ENCODE measurements at regions not wholly inside any gene's neighbourhood (a gene's known extent, or its start where the extent isn't known, plus 50 kb on each side); places are given as distances from the start of the nearest gene placed in this dataset.
"Not testable (repeated sequence)": the region's sequence is repeated elsewhere in the genome, so short reads cannot be mapped to it uniquely, and the experiment has no call there.

- not testable (repeated sequence) for DNase-seq (ENCODE audit: low spot score)
Measured at GRCh38 chr6:28623242-28623641, 97.6 kb downstream of the GPX5 start.

- DNase-seq (ENCODE audit: low spot score) = not testable (repeated sequence)
Measured at GRCh38 chr6:28626386-28626785, 100.7 kb downstream of the GPX5 start.

- DNase-seq (ENCODE audit: low spot score) = no peak
Measured at GRCh38 chr6:28632326-28632851, 106.7 kb downstream of the GPX5 start.

GRCh38 chr6:28633445-28634215, 107.9 kb downstream of the GPX5 start:
- DNase-seq (ENCODE audit: low spot score) = no peak

- DNase-seq (ENCODE audit: low spot score) = no peak
Measured at GRCh38 chr6:28634411-28634760, 108.7 kb downstream of the GPX5 start.

GRCh38 chr6:28634761-28635546, 109.3 kb downstream of the GPX5 start:
- no peak for DNase-seq (ENCODE audit: low spot score)

GRCh38 chr6:28635547-28636158, 110.0 kb downstream of the GPX5 start:
- DNase-seq (ENCODE audit: low spot score) = no peak

GRCh38 chr6:28638787-28639430, 113.2 kb downstream of the GPX5 start:
- DNase-seq (ENCODE audit: low spot score) = no peak

GRCh38 chr6:28639445-28640290, 114.0 kb downstream of the GPX5 start:
- DNase-seq (ENCODE audit: low spot score) = not testable (repeated sequence)

GRCh38 chr6:28643017-28643740, 117.5 kb downstream of the GPX5 start:
- DNase-seq (ENCODE audit: low spot score) = no peak

GRCh38 chr6:28646650-28647049, 121.0 kb downstream of the GPX5 start:
- no peak for DNase-seq (ENCODE audit: low spot score)

- DNase-seq (ENCODE audit: low spot score) = no peak
Measured at GRCh38 chr6:28648035-28648877, 122.6 kb downstream of the GPX5 start.

- DNase-seq (ENCODE audit: low spot score) = no peak
Measured at GRCh38 chr6:28648878-28649375, 123.2 kb downstream of the GPX5 start.

- DNase-seq (ENCODE audit: low spot score) = no peak
Measured at GRCh38 chr6:28651161-28651560, 125.5 kb downstream of the GPX5 start.

- no peak for DNase-seq (ENCODE audit: low spot score)
Measured at GRCh38 chr6:28653876-28654275, 128.2 kb downstream of the GPX5 start.

GRCh38 chr6:28655164-28655563, 129.5 kb downstream of the GPX5 start:
- no peak for DNase-seq (ENCODE audit: low spot score)

- no peak for DNase-seq (ENCODE audit: low spot score)
Measured at GRCh38 chr6:28656715-28657114, 131.0 kb downstream of the GPX5 start.

- DNase-seq (ENCODE audit: low spot score) = no peak
Measured at GRCh38 chr6:28657381-28657768, 131.7 kb downstream of the GPX5 start.

GRCh38 chr6:28657769-28658465, 132.2 kb downstream of the GPX5 start:
- no peak for DNase-seq (ENCODE audit: low spot score)
